Nephron progenitor cell (in vitro differentiated cells): ENCODE measurements at regions not wholly inside any gene's neighbourhood (a gene's known extent, or its start where the extent isn't known, plus 50 kb on each side); places are given as distances from the start of the nearest gene placed in this dataset.
A peak's percentile ranks its signal among the peaks of the same experiment; 100 is the strongest.

Experiments used
- DNase-seq: peaks from one replicate; pipeline ENCODE4 v3.0.0; 2021
- H3K27ac Mint-ChIP-seq: 2 replicates; pipeline ENCODE4 v1.8.0; 2021; ENCODE audit warnings: mild to moderate bottlenecking, moderate library complexity, mixed read lengths
- H3K27me3 Mint-ChIP-seq: 2 replicates; pipeline ENCODE4 v1.8.0; 2021; ENCODE audit warnings: mild to moderate bottlenecking, low read depth, mixed read lengths; ENCODE audit not compliant: poor library complexity
- H3K36me3 Mint-ChIP-seq: 2 replicates; pipeline ENCODE4 v1.8.0; 2021; ENCODE audit warnings: low read depth, mixed read lengths
- H3K4me1 Mint-ChIP-seq: 2 replicates; pipeline ENCODE4 v1.8.0; 2021; ENCODE audit warnings: mixed read lengths
- H3K4me3 Mint-ChIP-seq: 2 replicates; pipeline ENCODE4 v1.8.0; 2021; ENCODE audit warnings: mild to moderate bottlenecking, moderate library complexity, mixed read lengths
- H3K9me3 Mint-ChIP-seq: 2 replicates; pipeline ENCODE4 v1.8.0; 2021; ENCODE audit warnings: mild to moderate bottlenecking, moderate library complexity, mixed read lengths
- CTCF ChIP-seq: fragments of 200-600 bp; sonication (generic); IDR thresholded peaks from 2 replicates; pipeline ENCODE4 v1.5.0; 2021; ENCODE audit warnings: antibody characterized with exemption

- DNase-seq: no peak
- peaks cover 24% of the 10 kb centered on the region for H3K27me3 Mint-ChIP-seq
- H3K36me3 Mint-ChIP-seq: no peaks in the 10 kb centered on the region
- H3K27ac Mint-ChIP-seq: no peak overlapping the region
- no peak for TF ChIP-seq CTCF
- peaks cover 67% of the 10 kb centered on the region for H3K4me1 Mint-ChIP-seq
- H3K4me3 Mint-ChIP-seq: no peak overlapping the region
- H3K9me3 Mint-ChIP-seq: no peaks in the 10 kb centered on the region
Observed at GRCh38 chr1:227433663-227434341, 115.5 kb upstream of the CDC42BPA start.

GRCh38 chr1:227432981-227433380 lies 114.7 kb upstream of the CDC42BPA start:
- Mint-ChIP-seq H3K27me3 (peaks cover 21% of the 10 kb centered on the region), H3K4me1 (peaks cover 68% of the 10 kb centered on the region), H3K27ac (no peak overlapping the region), H3K9me3 (no peaks in the 10 kb centered on the region), H3K4me3 (no peak overlapping the region), H3K36me3 (no peaks in the 10 kb centered on the region)
- no peak for TF ChIP-seq CTCF
- DNase-seq: no peak

GRCh38 chr1:227432181-227432535 lies 113.9 kb upstream of the CDC42BPA start:
- no peak for DNase-seq
- no peak for TF ChIP-seq CTCF
- H3K27me3 Mint-ChIP-seq: peaks cover 20% of the 10 kb centered on the region
- no peak overlapping the region for H3K27ac Mint-ChIP-seq
- no peaks in the 10 kb centered on the region for H3K9me3 Mint-ChIP-seq
- peaks cover 66% of the 10 kb centered on the region for H3K4me1 Mint-ChIP-seq
- no peaks in the 10 kb centered on the region for H3K36me3 Mint-ChIP-seq
- no peak overlapping the region for H3K4me3 Mint-ChIP-seq

- DNase-seq: no peak
- H3K4me3 Mint-ChIP-seq: no peak overlapping the region
- peaks cover 55% of the 10 kb centered on the region for H3K4me1 Mint-ChIP-seq
- H3K36me3 Mint-ChIP-seq: no peaks in the 10 kb centered on the region
- peak overlapping the region; percentile 92 for H3K27ac Mint-ChIP-seq
- peaks cover 16% of the 10 kb centered on the region for H3K27me3 Mint-ChIP-seq
- no peak for TF ChIP-seq CTCF
- no peaks in the 10 kb centered on the region for H3K9me3 Mint-ChIP-seq
Observed at GRCh38 chr1:227429447-227430359, 111.4 kb upstream of the CDC42BPA start.

GRCh38 chr1:227428803-227429202 lies 110.5 kb upstream of the CDC42BPA start:
- Mint-ChIP-seq H3K9me3 (no peaks in the 10 kb centered on the region), H3K36me3 (no peaks in the 10 kb centered on the region), H3K27ac (peak overlapping the region; percentile 95), H3K4me3 (peak overlapping the region; percentile 21), H3K4me1 (peaks cover 63% of the 10 kb centered on the region), H3K27me3 (peaks cover 19% of the 10 kb centered on the region)
- no peak for TF ChIP-seq CTCF
- peak; percentile 32 for DNase-seq
